NCI-H526 (cell line): ENCODE measurements at regions not wholly inside any gene's neighbourhood (a gene's known extent, or its start where the extent isn't known, plus 50 kb on each side); places are given as distances from the start of the nearest gene placed in this dataset.
"Not testable (repeated sequence)": the region's sequence is repeated elsewhere in the genome, so short reads cannot be mapped to it uniquely, and the experiment has no call there.

Experiments
- DNase-seq, 2 experiments: peaks; one replicate each; lab custom pipeline; 2025; lab: John Stamatoyannopoulos, UW

DNA sequence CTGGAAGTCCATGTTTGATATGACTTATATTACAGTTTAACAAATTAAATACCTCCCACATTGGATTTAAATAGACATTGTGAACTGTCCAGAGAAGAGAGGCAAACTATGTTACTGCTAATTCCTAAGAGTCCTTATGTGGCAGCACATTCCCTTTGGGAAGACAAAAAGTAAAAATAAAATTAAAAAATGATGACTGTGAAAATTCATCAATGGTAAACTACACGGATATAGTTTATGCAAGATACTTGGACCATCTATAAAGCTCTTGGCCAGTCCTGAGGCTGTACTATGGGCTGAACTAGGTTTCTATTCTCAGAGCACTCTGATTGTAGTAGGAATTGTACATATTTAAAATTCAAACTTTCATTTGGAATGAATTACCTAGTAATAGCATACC, 206.4 kb downstream of the LRRK2 start:
- no peak for DNase-seq

DNA sequence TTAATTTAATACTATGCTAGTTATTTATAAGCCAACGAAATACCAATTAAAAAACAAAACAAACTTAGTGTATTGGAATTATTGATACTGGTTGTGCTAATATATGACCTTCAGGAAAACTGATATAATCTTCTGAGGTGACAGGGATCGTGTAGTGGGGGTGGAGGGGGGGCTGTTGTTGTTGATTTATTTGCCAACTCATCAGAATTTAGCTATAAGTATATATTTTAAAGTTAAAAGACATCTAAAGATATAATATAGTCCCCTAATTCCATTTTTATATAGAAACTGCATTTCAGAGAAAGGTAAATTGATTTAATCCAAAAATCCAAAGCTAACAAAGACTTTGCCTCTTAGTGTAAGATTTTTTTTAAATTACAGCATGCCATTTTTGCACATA, 210.5 kb downstream of the LRRK2 start:
- no peak for DNase-seq

DNA sequence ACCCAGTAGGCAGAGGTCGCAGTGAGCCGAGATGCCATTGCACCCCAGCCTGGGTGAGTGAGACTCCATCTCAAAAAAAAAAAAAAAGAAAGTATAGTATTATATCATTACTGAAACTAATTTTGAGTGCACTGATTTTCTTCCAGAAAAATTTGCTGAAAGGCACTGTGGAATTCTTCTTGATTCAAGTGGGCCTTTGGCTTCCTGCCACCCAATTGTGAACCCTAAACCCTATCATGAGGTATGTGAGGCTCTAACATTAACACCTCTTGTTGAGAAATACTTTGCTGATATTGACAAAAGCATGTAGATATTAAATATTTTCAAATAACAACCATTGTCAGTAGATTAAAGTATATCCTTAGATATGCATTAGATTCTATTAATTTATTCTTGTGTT, 211.2 kb downstream of the LRRK2 start:
- no peak for DNase-seq

DNA sequence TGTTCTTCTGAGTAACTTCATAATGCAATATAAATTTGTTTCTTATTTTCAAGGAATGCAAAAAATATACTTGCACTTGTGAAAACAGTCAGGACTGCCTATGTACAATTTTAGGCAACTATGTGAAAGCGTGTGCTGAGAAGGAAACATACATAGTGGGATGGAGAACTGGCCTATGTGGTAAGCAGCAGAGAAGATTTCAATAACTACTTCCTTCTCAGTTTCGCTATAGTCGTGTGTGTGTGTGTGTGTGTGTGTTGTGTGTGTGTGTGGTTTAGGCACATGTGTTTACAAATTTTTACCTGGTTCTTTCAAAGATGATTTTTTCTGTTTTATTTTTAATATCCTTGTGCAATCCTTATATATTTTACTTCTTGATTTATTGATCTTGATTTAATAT, 211.8 kb downstream of the LRRK2 start:
- DNase-seq, result no peak

DNA sequence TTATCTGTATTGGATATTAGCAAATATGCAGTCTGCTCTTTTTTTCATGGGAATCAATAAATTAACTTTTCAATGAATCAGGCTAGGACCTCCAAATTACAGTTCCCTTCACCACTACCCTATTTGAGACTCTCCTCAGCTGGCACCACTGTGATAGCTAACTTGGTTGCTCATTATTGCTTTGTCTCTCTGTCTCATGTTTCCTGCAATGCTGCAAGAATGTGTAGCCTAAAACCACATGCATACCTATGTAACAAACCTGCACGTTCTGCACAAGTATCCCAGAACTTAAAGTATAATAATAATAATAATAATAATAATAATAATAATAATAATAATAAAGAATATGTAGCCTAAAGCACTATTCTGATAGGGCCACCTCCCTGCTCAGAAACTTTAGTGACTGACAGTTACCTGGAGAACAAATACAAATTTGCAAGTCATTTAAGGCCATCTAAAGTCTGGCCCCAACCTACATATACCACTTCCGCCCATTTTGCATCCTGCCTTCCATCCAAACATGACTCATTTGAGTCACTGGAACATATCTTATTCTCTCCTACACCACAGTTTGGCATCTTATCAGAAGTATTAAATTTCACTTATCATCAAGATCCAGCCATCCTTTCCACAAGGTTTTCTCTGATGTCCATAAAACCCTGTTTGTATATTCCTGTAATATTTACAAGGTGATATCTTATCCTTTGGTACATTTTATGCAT, 215.1 kb downstream of the LRRK2 start:
- DNase-seq, result no peak

DNA sequence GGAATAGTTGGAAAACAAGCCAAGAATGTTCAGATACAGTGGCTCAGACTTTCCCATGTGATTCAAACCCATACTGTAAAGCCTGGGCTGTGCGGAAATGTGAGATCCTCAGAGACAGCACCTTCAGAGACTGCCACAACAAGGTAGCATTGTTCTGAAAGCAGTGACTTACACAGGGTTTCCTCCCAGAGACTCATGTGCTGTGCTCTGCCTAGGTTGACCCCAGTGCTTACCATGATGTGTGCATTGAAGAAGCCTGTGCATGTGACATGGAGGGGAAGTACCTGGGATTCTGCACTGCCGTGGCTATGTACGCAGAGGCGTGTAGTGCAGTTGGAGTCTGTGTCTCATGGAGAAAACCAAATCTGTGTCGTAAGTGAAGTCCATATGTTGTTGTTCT, 219.4 kb downstream of the LRRK2 start:
- DNase-seq, result peak in 1 of 2 experiments; percentile 25

DNA sequence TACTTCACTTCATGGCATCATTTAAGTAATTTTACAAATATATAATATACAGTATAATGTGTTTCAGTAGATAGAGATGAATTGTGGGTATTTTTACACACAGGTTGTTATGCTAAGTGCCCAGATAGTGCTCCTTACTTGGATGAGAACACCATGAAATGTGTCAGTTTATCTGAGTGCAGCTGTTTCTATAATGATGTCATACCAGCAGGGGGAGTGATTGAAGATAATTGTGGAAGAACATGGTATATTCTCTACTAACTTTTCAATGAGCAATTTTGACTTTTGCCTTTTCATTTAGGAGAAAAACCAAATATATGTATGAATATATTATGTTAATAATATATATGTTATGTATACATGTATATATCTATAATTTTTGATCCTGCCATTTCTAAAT, 221.6 kb downstream of the LRRK2 start:
- peak in 1 of 2 experiments; percentile 27 for DNase-seq

DNA sequence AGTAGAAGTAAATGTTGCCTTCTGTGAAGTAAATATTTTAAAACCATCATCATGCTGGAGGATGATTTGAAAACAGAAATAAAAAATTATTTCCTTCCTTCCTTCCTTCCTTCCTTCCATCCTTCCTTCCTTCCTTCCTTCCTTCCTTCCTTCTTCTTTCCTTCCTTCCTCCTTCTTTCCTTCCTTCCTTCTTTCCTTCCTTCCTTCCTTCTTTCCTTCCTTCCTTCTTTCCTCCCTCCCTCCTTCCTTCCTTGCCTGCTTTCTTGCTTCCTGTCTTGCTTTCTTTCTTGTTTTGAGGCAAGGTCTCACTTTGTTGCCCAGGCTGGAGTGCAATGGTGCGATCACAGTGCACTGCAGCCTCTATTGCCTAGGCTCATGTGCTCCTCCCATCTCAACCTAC, 223.7 kb downstream of the LRRK2 start:
- DNase-seq, result not testable (repeated sequence)

DNA sequence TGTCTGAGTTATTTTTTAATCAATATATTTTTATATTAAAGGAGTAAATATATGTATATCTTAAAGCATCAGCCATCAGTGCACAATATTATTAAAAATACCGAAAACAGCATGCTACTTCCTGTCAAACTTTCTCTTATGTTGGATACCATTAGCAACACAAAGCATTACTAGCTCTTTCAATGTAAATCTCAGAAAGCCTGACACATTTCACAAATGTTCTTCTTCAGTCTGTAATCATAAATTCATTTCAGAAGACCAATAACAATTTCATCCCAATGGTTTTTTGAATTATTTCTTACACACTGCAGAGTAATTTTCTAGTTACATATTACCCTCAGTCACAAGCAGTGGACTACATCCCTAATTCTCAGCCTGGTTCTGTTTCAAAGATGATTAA, 226.9 kb downstream of the LRRK2 start:
- no peak for DNase-seq

DNA sequence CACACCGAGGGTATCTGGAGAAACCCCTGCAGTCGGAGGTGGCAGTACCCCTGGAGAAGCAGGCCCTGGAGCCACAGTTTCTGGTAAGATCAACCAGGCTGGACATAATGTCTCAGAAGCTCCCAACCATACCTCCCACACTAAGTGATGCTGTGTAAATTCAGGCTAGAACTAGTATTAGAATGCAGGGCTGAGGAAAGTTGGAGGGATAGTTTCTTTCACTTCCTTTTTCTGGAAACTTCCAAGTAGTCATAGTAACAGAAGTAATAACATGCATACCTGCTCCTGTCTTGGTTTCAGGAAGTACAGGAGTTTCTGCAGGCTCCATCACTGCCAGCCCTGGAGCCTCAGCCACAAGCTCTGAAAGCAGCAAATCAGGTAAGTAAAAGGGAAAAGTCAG, 228.1 kb upstream of the CNTN1 start:
- DNase-seq, result no peak

DNA sequence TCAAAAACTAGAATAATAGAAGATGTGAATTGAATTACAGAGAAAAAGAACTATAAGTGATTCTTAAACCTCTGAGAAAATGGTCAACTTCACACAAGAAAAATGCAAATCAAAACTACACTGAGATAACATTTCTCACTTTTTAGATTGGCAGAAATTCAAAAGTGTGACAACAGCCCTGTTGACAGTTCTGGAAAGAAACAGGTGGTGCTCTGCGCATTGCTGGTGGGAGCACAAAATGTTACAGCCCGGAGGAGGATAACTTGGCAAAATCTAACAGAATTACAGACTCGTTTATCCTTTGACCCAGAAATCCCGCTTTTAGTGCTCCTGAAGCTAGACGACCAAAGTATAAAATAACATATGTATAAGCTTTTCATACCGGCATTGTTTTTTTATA, 222.5 kb upstream of the CNTN1 start:
- DNase-seq, result no peak

DNA sequence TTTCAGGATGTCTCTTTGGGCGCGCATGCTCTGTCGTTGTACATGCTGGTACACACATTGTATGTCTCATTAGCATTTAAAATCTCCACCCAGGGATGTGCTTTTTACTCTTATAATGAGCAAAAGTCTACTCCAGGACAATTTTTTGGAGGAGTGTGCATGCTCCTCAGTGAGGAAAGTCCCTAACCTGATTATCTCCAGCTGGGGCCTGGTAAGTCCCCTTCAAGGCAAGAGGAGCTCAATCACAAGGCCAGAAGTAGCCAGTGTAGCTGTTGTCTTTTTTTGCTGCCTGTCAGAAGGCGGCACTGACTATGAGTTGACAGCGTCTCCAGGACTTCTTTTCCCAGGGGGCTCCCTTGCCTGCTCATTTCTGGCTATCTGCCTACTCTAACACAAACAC, 218.3 kb upstream of the CNTN1 start:
- no peak for DNase-seq

DNA sequence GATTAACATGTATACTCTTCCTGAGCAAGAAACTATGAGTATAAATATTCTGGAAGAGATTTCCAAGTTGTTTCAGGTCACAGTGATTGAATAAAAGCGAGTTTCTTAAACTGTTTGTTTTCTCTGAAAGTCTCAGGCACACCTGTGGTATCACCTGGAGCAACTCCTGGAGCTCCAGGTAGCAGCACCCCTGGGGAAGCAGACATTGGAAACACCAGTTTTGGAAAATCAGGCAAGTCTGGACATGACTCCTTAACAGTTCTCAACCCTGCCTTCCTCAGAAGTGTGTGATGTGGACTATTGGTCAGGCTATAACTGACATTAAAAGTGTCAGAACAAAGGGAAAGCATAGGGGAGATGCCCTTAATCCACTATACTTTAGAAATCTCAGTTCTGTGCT, 217.6 kb upstream of the CNTN1 start:
- no peak for DNase-seq

DNA sequence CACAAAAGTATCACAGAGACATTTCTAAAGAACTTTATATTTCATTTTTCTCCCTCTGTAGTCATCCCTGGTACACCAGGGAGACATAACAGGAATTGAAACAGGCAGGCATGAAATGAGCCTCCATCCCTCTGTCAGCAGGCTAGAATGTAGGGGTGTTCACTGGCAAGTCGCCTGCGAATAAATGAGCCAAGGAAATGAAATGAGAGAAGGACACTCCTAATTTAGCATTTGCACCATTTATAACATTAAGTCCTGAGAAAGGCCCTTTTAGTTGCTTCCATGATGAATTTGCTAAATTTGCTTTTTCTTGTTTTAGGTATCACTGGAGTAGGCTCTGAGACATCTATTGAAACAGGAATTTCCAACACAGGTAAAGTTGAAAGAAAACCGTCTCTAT, 192.4 kb upstream of the CNTN1 start:
- DNase-seq, result no peak

DNA sequence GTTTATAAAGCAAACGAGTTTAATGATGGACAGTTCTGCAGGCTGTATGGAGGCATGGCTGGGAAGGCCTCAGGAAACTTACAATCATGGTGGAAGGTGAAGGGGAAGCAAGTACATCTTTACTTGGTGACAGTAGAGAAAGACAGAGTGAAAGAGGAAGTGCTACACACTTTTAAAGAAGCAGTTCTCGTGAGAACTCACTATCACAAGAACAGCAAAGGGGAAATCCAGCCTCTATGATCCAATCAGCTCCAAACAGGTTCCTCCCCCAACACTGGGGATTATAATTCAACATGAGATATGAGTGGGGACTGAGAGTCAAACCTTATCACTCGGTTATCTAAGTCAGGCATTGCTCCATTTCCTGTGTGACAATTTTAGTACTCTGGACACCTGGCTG, 189.9 kb upstream of the CNTN1 start:
- DNase-seq, result no peak

DNA sequence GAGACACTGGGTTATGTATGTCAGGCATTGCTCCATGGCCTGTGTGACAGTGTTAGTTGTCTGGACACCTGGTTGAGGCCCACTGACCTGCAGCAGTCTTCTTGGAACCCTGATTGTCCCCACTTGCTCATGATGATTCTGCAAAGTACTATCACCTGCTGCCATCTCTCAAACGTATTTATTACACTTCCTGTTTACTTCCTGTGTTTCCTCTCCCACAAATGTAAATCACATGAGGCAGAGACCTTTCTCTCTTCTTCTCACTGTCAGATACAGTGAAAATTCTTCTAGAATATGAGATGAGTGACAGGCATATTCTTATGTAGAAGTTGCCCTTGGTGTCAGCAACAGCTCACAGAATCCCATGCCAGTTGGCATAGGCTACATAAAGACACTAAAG, 186.9 kb upstream of the CNTN1 start:
- DNase-seq, result no peak

DNA sequence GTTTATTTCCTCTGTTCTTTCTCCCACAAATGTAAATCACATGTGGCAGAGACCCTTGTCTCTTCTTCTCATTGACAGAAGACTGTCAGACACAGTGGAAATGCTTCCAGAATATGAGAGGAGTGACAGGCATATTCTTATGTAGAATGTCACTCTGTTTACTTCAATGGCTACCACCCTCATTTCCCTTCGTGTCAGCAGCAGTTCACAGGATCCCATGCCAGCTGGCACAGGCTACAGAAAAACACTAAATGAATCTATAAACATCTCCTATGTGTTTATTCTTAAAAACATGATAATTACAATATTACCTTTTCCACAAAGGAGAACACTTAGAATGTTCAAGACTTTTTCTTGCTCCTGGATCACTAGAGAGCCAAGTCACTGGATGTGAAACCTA, 183.8 kb upstream of the CNTN1 start:
- DNase-seq, result no peak

DNA sequence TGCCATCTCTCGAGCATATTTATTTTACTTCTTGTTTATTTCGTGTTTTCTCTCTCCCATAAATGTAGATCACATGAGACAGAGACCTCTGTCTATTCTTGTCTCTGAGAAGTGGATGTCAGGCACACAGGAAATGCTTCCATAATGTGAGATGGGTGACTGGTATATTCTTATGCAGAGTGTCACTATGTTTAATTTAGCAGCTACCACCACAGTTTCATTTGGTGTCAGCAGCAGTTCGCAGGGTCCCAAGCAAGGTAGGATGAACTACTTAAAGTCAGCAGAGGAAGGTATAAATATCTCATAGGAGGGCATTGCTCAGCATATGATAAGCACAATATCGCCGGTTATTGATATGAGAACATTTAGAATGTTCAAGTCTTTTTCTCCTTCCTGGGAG, 180.9 kb upstream of the CNTN1 start:
- DNase-seq, result no peak

DNA sequence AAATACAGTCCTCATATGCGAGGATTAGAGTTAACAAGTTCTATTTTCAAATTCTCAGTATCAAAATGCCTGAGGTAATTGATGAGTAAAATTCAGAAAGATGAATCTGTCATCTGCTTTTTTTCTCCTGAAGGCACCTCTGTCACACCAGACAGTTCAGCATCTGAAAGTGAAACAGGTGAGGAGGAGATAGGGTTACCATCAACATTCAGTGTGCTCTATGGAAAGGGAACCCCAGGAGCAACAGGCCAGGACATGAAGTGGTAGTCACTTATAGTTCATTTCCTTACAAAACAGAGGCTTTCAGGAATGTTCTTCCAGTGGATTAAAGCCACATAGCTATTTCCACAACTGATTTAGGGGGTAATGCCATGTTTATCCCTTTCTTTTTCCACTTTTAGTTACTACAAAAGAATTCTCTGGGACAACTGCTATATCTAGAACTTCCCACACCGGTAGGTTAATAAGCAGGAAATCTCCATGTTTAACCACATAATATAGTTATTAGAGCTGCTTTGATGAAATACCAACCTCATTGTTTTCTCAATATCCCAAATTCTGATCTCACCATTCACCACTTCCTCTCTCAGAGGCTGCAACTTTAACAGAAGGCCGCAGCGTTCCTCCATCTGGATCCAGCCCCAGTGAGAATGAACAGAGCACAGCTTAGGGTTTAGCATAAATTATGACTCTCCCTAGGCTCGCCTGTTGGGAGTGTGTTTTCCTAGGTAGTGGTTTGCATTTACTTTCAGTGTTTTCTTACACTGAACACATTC, 177.0 kb upstream of the CNTN1 start:
- no peak for DNase-seq

DNA sequence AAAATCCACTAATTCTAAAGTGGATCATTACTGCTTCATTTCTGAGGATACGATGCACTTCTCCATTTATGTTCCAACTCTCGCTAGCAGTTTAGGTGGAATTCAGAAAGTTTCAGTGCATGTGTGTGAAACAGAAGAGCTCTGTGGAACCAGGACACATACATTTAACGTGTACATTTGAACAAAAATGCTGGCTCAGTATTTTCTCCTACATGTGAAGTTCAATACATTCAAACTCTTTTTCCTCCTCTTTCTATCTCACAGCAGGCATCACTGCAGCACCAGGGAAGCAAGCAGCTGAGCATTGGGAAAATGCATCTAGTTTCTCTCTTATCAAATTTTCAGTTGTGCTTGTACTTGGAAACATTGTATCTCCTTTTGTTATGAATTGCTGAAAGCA, 169.4 kb upstream of the CNTN1 start:
- DNase-seq, result no peak

DNA sequence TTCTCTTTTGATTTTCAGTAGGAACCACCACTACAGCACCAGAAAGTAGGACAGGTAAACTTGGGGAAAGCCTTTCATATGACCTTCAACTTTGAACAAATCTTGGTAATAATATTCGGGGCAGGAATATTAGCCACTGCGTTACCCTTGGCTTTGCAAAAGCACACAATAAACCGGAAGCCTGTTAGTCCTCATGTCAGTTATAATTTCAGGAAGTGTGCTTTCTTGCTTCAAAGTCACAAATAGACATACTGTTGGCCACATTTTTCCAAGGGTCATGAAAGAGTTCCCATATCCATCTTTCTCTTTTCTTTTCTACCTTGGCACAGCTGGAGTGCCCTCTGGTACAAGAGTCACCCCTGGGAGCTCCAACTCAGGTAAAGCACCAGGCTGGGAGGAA, 167.2 kb upstream of the CNTN1 start:
- DNase-seq, result no peak

DNA sequence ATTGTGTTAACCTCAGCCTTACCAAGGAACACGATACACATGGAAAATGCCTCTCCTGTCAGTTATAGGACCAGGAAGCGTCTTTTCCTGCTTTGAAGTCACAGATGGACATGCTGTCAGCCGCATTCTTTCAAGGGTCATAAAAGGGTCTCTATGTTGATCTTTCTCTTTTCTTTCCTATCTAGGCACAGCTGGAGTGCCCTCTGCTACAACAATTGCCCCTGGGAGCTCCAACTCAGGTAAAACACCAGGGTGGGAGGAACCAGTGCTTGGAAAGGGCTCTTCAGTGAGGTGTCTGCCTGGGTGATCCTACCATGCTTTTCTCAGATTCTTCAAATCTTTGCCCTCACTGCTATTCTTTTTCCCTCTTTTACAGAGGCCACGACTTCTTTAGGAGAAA, 157.4 kb upstream of the CNTN1 start:
- no peak for DNase-seq

DNA sequence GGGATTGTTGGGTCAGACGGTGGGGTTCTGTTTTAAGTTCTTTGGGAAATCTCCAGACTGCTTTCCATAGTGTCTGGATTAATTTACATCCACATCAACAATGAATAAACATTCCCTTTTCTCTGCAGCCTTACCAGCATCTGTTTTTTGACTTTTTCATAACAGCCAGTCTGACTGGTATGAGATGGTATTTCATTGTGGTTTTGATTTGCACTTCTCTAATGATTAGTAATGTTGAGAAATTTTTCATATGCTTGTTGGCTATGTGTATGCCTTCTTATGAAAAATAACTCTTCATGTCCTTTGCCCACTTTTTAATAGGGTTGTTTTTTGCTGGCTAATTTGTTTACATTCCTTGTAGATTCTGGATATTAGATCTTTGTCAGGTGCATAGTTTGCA, 140.8 kb upstream of the CNTN1 start:
- DNase-seq, result no peak

DNA sequence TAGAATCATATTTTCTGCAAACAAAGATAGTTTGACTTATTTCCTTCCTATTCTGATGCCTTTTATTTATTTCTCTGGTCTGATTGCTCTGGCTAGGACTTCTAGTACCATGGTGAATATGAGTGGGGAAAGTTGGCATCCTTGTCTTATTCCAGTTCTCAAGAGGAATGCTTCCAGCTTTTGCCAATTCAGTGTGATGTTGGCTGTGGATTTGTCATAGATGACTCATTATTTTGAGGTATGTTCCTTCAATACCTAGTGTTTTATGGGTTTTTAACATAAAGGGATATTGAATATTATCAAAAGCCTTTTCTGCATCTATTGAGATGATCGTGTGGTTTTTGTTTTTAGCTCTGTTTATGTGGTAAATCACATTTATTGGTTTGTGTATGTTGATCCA, 139.4 kb upstream of the CNTN1 start:
- DNase-seq, result no peak
